ENCODE measurements at regions not wholly inside any gene's neighbourhood (a gene's known extent, or its start where the extent isn't known, plus 50 kb on each side); places are given as distances from the start of the nearest gene placed in this dataset.

DNA sequence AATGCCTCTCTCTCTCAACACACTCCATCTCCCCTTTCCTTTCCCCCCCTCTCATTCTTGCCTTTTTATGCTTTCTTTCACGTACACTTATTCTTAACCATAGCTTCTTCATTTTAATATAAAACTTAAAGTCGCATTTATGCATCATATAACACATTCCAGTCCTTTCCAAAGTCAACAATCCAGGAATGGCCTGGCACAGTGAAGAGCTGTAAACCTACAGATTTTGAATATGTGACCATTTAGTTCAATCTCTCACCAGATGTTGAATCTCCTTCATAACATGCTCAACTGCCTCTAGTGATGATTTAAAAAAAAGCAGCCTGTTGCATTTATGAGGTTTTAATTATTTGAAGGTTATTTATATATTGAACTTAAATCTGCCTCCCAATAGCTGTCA, 186.2 kb upstream of the GRAMD2B start:
- TF ChIP-seq POLR2A (IDR thresholded peaks at IDR 0.05; ENCODE audit: low read depth, low read length) = no peak
- no peak for TF ChIP-seq TAF1 (IDR thresholded peaks at IDR 0.05; ENCODE audit: borderline replicate concordance, low read depth, low read length)
- TF ChIP-seq POLR2AphosphoS5 (IDR thresholded peaks at IDR 0.05; ENCODE audit: low read depth, low read length) = no peak

All from GM12892 (cell line).